Hippocampal formation (tissue), 2 donors: ENCODE measurements at regions not wholly inside any gene's neighbourhood (a gene's known extent, or its start where the extent isn't known, plus 50 kb on each side); places are given as distances from the start of the nearest gene placed in this dataset.
"Not testable (repeated sequence)": the region's sequence is repeated elsewhere in the genome, so short reads cannot be mapped to it uniquely, and the experiment has no call there.

Experiments used
- DNase-seq, 2 donors: peaks; one replicate each; lab custom pipeline; 2025; lab: John Stamatoyannopoulos, UW

DNA sequence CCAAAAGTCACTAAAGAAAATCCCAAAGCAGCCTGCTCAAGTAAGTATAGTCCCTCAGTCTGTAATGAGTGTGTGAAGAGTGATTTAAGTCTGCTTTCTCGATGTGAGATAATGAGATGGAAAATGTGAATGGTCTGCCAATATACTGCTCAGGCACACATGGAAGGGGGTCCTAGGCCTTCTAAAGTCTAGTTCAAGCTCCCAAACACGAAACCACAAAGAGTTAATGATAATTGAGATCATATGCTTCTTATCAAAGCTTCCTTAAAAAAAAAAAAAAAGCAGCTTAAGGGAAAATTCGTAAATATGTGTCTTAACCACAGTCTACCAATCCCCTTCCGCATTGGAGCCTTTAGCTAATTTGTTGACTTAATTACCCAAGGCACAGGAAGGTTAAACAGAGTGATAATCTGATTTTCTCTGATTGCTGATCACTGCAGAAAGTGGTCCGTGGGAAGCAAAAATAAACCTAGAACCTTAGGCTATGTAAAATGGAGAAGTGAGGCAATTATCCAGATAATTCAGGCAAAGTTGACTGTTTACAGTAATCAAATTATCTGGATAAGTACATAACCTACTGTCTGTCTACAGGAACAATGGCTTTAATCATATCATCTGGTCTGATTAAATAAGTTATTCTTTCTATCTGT, 172.9 kb downstream of the MBL2 start:
- no peak for DNase-seq

DNA sequence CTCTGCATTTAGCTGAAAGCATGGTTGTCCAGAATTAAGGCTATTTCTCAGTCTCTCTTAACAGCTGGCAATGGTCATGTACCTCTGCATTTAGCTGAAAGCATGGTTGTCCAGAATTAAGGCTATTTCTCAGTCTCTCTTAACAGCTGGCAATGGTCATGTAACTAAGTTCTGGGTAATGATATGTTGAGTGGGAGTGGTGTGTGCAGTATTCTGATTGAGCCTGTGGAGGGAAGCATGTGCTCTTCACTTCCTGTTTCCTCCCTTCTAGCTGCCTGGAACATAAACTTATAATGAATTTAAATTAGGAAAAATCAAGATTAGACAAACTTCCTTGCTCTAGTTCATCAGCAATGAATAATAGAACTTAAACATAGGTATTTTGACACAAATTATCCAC, 168.5 kb downstream of the MBL2 start:
- not testable (repeated sequence) for DNase-seq

DNA sequence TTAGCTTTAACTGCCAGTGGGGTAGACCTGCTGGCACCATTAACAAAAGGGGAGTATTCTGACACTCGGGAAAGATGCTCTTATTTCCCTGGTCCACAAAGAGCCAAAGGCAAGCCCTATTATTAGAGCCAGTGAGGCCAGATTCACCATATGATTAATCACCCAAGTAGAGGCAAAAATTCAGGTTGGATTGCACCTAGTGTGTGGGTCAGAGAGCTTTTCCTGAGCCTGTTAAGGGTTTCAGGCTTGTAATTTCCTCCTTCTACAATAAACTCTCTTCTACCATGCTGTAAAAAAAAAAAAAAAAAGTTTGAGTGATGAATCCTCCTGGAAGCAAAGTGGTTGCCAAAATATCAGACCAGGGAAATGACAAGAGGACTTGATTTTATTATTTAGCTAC, 163.5 kb downstream of the MBL2 start:
- DNase-seq = no peak

DNA sequence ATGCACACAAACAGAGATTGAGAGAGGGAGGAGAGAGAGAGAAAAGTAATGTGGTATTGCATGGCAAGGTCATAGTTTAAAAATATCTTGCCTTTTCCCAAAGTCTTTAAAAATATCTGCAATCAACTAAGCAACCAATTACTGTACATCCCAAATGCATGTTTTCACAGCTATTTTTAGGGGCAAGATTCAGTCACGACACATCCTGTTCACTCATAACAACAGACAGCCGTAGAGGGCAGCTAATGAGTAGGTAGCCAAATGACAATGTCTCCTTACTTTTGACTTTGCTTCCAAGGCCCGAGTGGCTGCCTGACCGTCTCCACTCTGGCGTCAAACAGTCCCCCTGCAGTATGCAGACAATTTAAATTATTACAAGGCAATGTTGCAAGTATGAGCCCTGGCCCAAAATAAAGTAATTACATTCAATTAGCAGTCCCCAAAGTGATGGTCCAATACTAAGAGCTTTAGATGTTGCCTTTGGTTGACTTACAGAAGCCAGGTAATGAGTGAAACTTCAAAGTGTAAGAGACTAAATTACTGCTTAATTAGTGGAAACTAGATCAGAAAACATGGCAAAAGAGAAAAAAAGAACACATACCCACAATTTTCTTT, 162.9 kb downstream of the MBL2 start:
- DNase-seq = no peak

DNA sequence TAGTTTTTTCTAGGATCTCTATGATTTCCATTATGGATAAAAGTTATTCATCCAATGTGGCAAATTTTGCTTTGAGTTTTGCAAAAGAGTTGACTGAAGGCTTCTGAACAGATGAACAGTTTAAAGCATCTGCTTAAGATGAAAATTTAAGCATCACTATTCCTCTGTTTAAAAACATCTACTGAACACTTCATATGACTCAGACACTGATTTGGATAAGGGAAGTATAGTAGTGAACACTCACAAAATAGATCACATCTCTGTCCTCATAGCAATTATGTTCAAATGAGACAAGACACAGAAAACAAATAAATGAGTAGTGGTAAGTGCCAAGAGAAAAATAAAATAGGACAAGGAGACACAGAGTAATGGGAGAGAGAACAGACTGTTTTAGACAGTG, 157.3 kb downstream of the MBL2 start:
- no peak for DNase-seq

DNA sequence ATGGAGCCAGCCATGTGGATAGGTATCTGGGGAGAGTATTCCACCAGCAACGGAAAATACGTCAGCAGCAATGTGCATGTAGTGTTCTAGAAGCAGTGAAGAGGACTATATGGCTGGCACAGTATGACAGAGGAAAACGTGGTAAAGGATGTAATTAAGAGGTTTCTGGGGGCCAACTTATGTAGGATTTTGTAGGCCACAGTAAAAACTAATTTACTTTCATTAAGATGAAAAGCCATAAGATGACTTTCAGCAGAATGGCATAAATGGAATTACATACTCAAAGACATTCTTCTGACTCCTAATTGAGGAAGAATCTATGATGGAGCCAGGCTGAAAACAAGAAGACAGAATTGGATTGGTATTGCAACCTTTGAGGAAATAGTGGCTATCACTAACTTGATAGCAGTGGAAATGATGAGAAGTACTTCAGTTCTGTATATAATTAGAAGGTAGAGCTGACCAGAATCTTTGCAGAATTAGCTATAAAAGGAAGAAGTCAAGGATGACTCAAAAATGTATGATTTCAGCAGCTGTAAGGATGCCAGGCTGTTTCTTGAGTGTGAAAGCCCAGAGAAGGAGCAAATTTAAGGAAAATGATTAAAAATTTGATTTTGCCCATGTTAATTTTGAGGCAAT, 156.7 kb downstream of the MBL2 start:
- DNase-seq = no peak

DNA sequence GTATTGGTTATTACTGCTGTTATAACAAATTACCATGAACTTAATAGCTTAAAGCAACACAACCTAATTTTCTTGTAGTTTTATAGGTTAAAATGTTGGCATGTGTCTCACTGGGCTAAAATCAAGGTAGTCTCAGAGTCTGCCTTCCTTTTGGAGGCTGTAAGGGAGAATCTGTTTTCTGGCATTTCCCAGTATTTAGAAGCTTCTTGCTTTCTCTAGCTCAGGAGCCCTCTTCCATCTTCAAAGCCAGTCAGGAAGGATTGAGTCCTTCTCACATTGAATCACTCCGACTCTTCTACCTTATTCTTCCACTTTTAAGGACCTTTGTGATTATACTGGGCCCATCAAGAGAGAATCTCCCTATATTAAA, 156.2 kb downstream of the MBL2 start:
- no peak for DNase-seq

DNA sequence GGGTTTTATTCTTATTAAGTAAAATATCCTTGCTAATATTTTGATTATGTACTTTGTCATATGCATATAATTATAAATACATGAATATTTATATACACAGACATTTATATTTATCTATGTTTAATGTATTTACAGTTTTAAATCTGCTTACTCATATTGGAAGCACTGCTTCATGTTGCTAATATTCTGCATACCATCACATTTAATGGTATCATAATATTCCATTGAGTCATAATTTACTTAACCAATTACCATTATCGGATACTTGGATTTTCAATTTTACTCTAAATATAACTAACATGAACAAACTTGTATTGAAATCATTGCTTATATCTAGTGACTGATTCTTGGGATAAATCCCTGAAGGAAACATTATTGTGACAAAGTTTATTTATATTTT, 155.2 kb downstream of the MBL2 start:
- DNase-seq = no peak

DNA sequence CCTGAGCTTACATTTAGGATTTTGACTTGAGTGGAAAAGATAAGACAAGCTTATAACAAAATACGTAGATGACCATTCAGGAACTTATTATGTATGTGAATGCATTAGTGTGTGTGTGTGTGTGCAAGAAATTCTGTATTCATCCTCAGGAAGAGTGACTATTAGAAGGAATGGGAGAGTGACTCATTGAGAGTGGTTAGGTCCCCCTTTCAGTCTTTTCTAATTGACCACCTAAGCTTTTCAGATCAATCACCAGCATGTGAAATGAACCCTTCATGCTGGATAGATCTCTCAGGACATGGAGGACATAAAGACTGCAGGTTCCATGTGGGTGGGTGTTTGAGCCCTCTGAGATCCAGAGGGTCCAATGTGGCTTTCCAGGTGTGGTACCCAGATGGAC, 153.5 kb downstream of the MBL2 start:
- no peak for DNase-seq

DNA sequence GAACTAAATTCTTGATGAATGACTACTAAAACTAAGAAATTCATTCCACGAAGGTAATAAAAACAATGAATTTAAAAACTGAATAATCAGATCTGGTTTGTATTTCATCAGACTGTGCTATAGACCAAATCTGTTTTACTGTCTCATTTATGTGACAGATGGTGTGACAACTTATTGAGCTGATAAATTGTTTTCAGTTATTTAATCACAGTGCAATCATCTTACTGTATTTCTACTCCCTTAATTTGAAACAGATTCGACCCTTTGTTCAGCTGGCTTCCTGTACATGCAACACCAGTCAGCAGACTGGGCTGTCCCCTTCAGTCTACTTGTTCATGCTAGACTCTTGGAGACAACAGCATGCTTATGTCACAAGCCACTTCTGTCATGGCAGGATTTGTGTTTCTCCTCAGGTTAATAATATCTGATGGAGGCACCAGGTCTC, 150.9 kb downstream of the MBL2 start:
- DNase-seq = no peak

DNA sequence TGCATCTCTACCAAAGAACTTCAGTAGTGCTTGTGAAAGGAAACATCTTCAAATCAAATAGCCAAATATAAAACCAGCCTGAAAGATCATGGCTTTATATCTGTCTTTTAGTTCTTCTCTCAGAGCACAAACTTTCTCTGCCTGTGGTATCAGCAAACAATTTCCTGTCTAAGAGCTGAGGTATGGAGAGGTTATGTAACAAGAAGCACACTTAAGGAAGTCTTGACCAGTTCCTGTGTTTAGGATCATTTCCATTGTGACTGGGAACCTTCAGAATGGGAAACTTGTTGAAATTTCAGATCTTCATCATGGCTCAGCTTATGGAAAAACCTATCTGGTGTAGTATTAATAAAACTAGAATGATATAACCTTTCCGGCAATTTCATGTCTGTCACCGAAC, 148.8 kb downstream of the MBL2 start:
- DNase-seq = no peak

DNA sequence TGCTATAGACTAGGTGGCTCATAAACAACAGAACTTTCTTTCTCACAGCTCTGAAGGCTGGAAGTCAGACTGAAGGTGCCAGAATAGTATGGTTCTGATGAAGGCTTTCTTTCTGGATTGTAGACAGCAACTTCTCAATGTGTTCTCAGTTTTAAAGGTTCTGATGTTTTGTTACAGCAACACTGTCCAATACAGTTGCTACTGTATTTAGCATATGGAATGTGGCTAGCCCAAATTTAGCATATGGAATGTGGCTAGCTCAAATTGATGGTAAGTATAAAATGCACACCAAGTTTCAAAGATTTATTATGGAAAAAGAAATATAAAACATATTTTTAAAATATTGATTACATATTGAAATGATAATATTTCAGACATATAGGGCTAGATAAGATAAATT, 145.3 kb downstream of the MBL2 start:
- no peak for DNase-seq

DNA sequence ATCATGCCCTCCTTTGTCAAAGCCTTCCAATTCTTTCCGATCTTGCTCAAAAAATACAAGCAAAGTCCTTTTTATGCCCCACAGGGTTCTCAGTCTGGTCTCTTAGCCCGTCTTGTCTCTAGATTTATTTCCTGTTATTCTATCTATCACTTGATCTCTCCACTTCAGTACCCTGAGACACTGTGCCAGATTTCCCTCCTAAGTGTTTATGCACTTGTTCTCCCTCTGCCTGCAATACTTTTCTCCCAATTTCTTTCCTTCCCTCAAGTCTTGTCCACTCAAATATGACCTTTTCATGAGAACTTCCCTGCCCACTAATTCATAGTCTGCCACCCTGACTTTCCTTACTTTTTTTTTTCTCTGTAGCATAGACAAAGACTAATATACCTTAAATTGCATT, 141.4 kb downstream of the MBL2 start:
- DNase-seq = no peak

DNA sequence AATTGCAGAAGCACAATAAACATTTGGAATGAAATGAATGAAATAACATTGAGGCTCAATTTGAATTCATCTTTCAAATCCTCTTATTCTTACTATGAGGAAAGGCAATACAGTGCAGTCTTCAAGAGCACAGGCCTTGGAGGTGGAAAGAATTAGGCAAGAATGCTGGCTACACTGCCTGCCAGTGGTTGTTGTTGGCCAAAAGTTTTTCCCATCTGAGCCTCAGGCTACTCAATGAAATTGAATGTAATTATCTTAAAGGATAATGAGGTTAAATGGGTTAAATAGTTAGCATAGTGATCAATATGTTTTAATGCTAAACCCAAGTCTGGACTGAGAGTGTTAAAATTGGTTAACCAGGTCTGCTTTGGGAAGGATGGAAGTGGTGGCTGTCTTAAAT, 140.9 kb downstream of the MBL2 start:
- DNase-seq = no peak

DNA sequence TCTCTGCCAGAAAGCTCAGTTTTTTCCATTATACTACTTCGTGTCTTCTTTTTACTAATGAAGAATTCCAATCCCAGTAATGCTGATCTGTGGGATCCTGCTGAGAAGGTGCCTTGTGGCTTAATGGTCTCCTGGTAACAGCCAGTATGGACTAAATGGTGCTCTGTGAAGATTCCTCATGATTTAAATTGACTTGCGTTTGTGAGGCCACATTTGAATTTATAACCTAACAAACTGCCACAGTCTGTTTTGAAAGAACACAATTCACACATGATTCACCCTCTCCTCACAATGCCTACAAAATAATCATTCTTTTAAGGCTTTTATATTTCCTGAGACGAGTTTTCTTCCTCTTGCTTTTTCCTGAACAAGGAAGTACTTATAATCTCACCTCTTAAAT, 140.0 kb downstream of the MBL2 start:
- no peak for DNase-seq

DNA sequence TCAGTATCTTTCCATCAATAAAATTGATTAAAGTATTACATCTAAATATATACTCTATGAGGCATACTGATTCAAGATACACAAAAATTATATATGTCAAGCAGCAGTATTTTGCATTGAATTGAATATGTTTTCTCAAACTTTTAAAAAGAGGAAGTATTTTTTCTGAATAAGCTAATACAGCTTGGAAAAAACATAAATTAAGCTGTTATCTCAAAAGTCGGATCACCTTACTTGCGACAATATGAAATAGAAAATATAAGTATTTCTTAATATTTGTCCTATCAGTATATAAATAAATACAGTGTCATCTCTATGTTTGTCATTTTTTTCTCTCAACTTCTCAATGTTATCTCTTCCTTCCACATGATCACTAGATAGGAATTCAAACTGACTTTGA, 139.3 kb downstream of the MBL2 start:
- DNase-seq = no peak

DNA sequence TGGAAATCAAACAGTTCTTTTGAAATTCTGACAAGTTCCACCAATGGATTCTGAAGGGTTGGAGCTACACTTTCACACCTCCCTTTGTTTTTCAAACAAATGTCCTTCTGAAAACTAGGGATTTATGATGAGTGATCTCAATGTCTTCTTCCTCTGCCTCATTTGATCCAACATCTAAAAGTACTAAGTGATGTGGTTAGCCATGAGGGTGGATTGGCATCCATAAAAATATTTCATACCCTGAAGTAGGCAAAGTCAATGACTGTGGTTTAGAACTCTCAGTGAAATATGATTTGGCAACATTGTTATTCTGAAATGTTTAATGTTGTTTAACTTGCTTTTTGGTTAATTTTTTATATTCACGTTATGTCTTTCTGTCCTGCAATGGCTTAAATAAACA, 136.9 kb downstream of the MBL2 start:
- no peak for DNase-seq

DNA sequence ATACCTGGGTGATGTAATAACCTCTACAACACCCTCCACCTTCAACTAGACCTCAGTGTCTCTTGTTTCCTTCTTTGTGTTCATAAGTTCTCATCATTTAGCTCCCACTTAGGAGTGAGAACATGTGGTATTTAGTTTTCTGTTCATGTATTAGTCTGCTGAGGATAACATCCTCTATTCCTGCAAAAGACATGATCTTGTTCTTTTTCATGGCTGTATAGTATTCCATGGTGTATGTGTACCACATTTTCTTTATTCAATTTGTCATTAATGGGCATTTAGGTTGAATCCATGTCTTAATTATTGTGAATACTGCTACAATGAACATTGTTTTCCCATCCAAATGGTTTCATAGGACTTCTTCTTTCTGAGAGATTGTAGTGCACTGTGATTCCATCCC, 135.7 kb downstream of the MBL2 start:
- DNase-seq = no peak

DNA sequence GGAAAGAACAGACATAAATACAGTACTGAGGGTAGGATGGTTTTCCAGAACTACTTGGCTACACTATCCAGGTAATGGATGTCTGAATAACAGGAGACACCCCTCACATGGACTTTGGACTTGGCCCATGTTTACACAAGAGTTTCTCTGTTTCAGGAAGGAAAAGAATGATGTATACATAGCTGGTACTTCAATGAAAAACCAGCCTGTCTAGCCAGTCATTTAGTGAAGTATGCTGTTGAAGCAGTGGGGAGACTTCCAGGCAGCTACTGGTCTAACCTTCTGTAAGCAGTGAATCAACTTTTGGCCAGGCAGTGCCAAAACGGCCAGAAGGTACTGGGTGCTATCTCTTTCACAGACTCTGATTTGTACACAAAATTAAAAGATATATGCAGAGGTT, 135.0 kb downstream of the MBL2 start:
- DNase-seq = no peak

DNA sequence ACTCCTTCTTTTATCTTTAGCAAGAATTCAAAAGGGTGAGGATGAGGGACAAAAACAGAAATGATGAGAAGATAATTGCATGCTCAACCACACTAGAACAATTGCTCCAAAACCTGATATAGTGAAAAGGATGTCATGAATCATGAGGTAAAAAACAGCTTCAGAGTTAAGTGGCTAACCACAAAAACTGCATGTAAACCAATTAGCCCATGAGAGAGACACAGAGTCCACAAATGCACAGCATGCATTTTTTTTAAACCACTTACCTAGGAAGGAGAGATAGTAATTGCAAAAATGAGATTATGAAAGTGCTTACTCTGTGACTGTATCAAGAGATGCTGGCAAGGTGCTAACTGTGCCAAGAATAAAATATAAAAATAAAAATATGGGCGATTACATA, 132.9 kb downstream of the MBL2 start:
- DNase-seq = no peak

DNA sequence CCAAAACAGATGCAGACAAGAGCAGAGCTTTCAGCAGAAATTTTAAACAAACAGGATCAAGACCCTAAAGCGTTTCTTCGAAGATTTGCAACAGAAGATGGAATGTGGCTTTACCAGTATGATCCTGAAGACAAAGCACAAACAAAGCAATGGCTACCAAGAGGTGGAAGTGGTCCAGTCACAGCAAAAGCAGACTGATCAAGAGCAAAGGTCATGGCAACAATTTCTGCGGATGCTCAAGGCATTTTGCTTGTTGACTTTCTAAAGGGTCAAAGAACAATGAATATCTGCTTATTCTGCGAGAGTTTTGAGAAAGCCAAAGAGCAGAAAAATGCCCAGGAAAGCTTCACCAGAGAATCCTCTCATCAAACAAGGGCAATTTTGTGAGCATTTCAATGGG, 130.4 kb downstream of the MBL2 start:
- no peak for DNase-seq

DNA sequence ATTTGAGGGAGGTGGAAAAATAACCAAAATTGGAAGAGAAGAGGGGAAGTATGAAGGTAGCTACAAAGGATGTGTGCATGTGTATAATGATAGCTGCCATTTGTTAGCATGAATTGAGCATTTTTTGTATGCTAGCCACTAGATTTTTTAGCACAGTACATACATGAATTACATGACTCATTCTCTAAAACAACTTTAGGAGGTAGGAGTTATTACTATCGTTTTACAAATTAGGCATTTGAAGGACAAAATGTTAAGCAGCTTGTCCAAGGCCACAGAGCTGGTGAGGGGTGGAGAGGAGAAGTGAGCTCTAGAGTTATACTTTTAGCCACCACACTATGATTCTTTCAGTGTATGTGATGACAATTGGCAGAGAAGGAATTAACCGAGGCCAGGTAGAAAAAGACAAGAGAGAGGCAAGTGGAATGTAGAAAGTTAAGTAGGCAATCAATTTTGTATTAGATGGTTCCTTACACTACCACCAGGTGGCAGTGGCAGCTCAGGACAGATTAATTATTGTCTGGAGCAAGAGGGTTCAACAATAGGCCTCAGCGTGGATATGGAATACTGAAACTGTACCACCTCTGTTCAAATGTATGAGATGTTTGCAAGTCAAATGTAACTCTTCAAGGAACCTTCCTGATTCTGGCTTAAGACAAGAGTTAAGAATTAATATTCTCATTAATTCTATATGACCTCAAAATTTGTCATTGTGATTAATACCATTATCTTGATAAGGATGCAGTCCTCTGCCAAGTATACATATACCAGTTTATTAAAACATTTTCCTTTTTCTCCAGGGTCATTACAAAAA, 128.0 kb downstream of the MBL2 start:
- peak; percentile 53 to 65 for DNase-seq

DNA sequence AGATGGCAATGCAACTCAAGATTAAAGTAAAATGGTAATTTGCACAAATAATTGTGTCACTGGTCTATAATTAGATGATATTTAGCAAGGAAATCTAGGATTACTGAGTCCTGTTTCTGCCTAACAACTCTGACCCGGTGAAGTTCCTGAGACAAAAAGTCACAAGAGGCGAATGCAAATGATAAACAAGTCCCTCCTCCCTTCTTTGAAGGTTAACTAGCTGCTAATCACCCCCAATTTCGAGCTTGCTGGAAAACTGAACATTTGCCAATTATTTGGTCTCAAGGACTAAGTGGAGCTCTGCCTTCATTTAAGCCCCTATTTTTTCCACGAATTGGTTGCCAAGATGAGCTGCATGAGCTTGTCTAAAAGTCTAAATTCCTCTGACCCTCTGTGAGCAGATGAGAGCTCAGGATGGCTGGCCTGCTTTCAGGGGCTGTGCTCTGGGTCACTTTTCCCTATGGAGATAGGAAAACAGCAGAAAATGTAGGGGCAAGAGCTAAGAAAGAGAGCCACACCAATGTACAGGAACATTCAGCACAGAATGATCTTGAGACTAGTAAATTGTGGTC, 127.3 kb downstream of the MBL2 start:
- DNase-seq = no peak
